Muscle layer of colon (tissue), 2 donors: ENCODE measurements at regions not wholly inside any gene's neighbourhood (a gene's known extent, or its start where the extent isn't known, plus 50 kb on each side); places are given as distances from the start of the nearest gene placed in this dataset.

Source experiments
- H3K27ac ChIP-seq: one replicate; pipeline ENCODE4 v1.7.0; 2013; ENCODE audit warnings: low read depth, mild to moderate bottlenecking, low read length, moderate library complexity
- H3K27me3 ChIP-seq, 2 donors: one replicate each; pipeline ENCODE4 v1.7.0; 2013; ENCODE audit warnings: low read length in 2 of 2, mild to moderate bottlenecking in 2 of 2; ENCODE audit not compliant: insufficient read depth in 2 of 2, control insufficient read depth in 1 of 2
- H3K36me3 ChIP-seq: one replicate; pipeline ENCODE4 v1.7.0; 2013; ENCODE audit warnings: mild to moderate bottlenecking, low read length; ENCODE audit not compliant: insufficient read depth
- H3K4me1 ChIP-seq: one replicate; pipeline ENCODE4 v1.7.0; 2013; ENCODE audit warnings: mild to moderate bottlenecking, low read length; ENCODE audit not compliant: insufficient read depth
- H3K4me3 ChIP-seq, 2 donors: one replicate each; pipeline ENCODE4 v1.7.0; 2013; ENCODE audit warnings: low read length in 2 of 2, low read depth in 1 of 2, mild to moderate bottlenecking in 1 of 2, moderate library complexity in 1 of 2
- H3K9ac ChIP-seq: one replicate; pipeline ENCODE4 v1.7.0; 2013; ENCODE audit warnings: low read length
- H3K9me3 ChIP-seq: one replicate; pipeline ENCODE4 v1.7.0; 2013; ENCODE audit warnings: mild to moderate bottlenecking, low read length
- donor health status: abdominal sarcoma.
- donor health status: Adenocarcinoma of cecum.

DNA sequence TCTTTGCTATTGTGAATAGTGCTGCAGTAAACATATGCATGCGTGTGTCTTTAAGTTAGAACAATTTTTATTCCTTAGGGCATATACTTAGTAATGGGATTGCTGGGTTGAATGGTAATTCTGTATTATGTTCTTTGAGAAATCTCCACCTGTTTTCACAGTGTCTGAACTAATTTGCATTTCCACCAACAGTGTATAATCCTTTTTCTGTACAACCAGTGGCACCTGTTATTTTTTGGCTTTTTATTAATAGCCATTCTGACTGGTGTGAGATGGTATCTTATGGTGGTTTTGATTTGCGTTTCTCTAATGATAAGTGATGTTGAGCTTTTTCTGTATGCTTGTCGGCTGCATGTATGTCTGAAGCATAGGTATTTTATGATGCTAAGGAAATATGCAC lies 820.8 kb upstream of the MAP3K7 start:
- no peaks in the 10 kb centered on the region for H3K27me3 ChIP-seq
- H3K27ac ChIP-seq = no peak overlapping the region
- H3K9ac ChIP-seq = no peak overlapping the region
- no peak overlapping the region for H3K4me3 ChIP-seq
- no peaks in the 10 kb centered on the region for H3K4me1 ChIP-seq
- H3K9me3 ChIP-seq = no peaks in the 10 kb centered on the region
- H3K36me3 ChIP-seq = no peaks in the 10 kb centered on the region

DNA sequence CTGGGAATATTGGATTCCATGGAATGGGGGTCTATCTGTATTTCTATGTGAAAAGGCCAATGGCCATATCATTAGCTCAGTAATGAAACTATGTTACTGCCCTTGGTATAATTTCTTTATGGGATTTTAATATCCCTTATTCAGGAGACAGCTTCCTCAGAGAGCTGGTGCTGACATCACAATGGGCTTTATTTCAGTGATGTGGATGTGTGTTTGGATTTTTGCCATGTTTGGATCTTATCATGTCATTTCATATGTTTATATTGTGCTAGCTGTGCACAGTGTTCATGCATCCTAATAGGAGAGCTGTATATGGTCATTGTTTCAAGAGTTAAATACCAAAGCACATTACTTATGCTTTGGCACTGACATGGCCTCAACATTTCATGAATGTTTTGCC lies 806.1 kb upstream of the MAP3K7 start:
- Histone ChIP-seq H3K9ac (no peak overlapping the region), H3K27me3 (no peaks in the 10 kb centered on the region), H3K4me1 (no peaks in the 10 kb centered on the region), H3K9me3 (no peaks in the 10 kb centered on the region), H3K36me3 (no peaks in the 10 kb centered on the region), H3K27ac (no peak overlapping the region), H3K4me3 (no peak overlapping the region)

DNA sequence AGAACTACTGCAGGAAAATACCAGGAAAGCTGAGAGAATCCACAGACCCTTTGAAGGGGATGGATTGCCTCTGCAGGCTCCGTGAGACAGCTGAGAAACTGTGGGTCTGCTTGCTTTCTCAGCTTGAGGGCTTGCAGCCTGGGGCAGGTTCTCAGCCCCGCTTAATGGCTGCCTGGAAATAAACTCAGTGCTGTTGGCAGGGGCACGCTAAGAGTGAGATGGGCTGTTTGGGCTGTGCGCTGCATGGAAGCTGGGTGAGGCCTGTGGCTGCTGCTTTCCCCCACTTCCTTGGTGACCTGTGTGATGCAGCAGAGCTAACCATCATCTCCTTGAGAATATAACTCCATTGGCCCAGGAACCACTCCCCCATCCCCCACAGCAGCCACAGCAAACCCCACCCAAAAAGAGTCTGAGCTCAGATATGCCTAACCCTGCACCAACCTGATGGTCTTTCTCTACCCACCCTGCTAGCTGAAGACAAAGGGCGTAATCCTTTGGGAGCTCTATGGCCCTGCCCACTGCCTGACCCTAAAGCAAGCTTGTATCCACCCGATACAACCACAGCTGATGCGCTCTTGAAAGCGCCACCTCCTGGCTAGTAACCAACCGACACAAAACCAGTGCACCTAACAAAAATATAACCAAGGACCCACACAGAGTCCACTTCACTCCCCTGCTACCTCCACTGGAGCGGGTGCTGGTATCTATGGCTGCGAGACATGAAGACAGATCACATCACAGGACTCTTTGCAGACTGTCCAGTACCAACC lies 800.6 kb upstream of the MAP3K7 start:
- no peaks in the 10 kb centered on the region for H3K9me3 ChIP-seq
- no peak overlapping the region for H3K4me3 ChIP-seq
- no peaks in the 10 kb centered on the region for H3K36me3 ChIP-seq
- no peaks in the 10 kb centered on the region for H3K27me3 ChIP-seq
- no peak overlapping the region for H3K27ac ChIP-seq
- no peaks in the 10 kb centered on the region for H3K4me1 ChIP-seq
- no peak overlapping the region for H3K9ac ChIP-seq

- Histone ChIP-seq H3K27ac (no peak overlapping the region), H3K27me3 (no peaks in the 10 kb centered on the region), H3K36me3 (no peaks in the 10 kb centered on the region), H3K9me3 (no peaks in the 10 kb centered on the region), H3K9ac (no peak overlapping the region), H3K4me3 (no peak overlapping the region), H3K4me1 (no peaks in the 10 kb centered on the region)
These were observed 799.3 kb upstream of the MAP3K7 start for GRCh38 chr6:91386204-91386603.

DNA sequence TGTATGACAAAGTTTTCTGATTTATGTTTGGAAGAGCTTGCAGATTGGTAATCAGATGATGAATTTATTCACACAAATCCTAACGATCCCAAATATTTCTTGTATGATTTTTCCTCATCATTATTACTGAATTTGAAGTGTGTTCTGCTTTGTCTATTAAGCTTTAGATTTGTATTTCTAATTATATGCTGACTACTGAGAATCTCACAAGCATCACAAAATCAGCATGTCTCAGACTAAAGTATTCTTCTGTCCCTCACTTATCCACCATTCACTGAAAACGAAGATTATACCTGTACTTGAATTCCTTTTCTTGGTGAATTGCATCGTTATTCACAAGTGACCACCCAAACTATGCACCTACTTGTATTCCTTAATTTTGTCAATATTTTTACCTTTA lies 796.3 kb upstream of the MAP3K7 start:
- Histone ChIP-seq H3K9ac (no peak overlapping the region), H3K4me3 (no peak overlapping the region), H3K4me1 (no peaks in the 10 kb centered on the region), H3K27ac (no peak overlapping the region), H3K9me3 (no peaks in the 10 kb centered on the region), H3K36me3 (no peaks in the 10 kb centered on the region), H3K27me3 (no peaks in the 10 kb centered on the region)

GRCh38 chr6:91376686-91377085 lies 789.8 kb upstream of the MAP3K7 start:
- H3K27ac ChIP-seq = no peak overlapping the region
- H3K36me3 ChIP-seq = no peaks in the 10 kb centered on the region

GRCh38 chr6:91366781-91367180 lies 779.9 kb upstream of the MAP3K7 start:
- Histone ChIP-seq H3K27me3 (no peaks in the 10 kb centered on the region), H3K4me1 (no peaks in the 10 kb centered on the region), H3K27ac (no peak overlapping the region), H3K4me3 (no peak overlapping the region), H3K9me3 (no peaks in the 10 kb centered on the region), H3K36me3 (no peaks in the 10 kb centered on the region), H3K9ac (no peak overlapping the region)

More at GRCh38 chr6:91376686-91377085, 789.8 kb upstream of the MAP3K7 start:
- Histone ChIP-seq H3K9ac (no peak overlapping the region), H3K27me3 (no peaks in the 10 kb centered on the region), H3K4me3 (no peak overlapping the region), H3K4me1 (no peaks in the 10 kb centered on the region), H3K9me3 (no peaks in the 10 kb centered on the region)

- no peak overlapping the region for H3K27ac ChIP-seq
- no peaks in the 10 kb centered on the region for H3K4me1 ChIP-seq
- no peak overlapping the region for H3K9ac ChIP-seq
- H3K36me3 ChIP-seq = no peaks in the 10 kb centered on the region
- no peaks in the 10 kb centered on the region for H3K9me3 ChIP-seq
- H3K27me3 ChIP-seq = no peaks in the 10 kb centered on the region
- no peak overlapping the region for H3K4me3 ChIP-seq
These were observed 772.1 kb upstream of the MAP3K7 start for GRCh38 chr6:91358986-91359385.

DNA sequence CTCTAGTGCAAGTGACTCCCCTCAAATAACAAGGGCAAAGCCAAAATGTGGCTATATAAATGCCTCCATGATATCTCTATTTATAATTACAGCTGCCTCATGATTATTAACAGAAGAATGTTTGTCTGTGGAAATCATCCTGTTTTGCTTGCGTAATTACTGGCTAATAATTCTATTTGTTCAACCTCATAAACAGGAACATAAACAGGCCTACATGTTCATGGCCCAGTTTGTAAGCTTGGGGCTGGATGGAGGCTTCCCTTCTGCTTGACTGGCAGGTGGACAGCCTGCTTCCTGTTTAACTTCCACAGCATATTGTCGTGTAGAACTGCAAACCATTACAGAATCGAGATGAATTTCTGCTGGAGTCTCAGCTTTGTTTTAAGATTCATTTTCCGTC lies 766.0 kb upstream of the MAP3K7 start:
- peaks cover 7% of the 10 kb centered on the region for H3K4me1 ChIP-seq
- no peak overlapping the region for H3K27ac ChIP-seq

DNA sequence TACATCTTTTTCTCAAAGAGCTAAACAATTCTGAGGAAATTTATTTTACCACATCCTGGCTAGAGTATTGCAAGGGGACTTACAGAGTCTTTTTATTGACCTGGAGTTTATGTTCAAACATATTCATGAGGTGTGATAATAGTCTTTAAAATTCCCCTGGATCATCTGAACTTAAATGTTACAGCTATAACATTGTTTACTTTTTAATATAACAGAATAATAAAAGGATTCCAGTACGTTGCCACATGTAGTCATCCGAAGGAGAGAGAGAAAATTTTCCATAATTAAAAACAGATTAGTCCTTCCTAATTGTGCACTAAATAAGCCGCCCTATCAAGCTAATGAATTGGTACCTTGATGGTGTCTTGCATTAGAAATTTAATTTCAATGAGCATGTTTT lies 765.4 kb upstream of the MAP3K7 start:
- no peak overlapping the region for H3K9ac ChIP-seq
- no peak overlapping the region for H3K4me3 ChIP-seq
- H3K27me3 ChIP-seq = no peaks in the 10 kb centered on the region
- H3K36me3 ChIP-seq = no peaks in the 10 kb centered on the region
- H3K27ac ChIP-seq = no peak overlapping the region
- no peaks in the 10 kb centered on the region for H3K9me3 ChIP-seq
- H3K4me1 ChIP-seq = peaks cover 9% of the 10 kb centered on the region

More for the DNA sequence above, 766.0 kb upstream of the MAP3K7 start:
- H3K9me3 ChIP-seq = no peaks in the 10 kb centered on the region
- no peak overlapping the region for H3K9ac ChIP-seq
- no peaks in the 10 kb centered on the region for H3K36me3 ChIP-seq
- H3K27me3 ChIP-seq = no peaks in the 10 kb centered on the region
- no peak overlapping the region for H3K4me3 ChIP-seq

DNA sequence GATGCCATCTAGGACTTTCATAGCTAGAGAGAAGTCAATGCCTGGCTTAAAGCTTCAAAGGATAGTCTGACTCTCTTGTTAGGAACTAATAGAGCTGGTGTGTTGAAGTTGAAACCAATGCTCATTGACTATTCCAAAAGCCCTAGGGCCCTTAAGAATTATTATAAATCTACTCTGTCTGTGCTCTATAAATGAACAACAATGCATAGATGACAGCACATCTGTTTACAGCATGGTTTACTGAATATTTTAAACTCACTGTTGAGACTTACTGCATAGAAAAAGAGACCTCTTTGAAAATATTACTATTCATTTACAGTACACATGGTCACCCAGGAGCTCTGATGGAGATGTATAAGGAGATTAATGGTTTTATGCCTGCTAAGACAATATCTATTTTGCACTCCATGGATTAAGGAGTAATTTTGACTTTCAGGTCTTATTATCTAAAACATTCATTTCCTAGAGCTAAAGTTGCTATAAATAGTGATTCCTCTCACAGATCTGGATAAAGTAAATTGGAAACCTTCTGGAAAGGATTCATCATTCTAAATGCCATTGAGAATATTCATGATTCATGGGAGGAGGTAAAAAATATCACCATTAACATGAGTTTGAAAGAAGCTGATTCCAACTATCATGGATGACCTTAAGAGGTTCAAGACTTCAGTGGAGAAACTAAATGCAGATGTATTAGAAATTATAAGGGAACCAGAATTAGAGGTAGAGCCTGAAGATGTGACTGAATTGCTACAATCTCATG lies 763.5 kb upstream of the MAP3K7 start:
- Histone ChIP-seq H3K27ac (no peak overlapping the region), H3K9ac (no peak overlapping the region), H3K4me3 (no peak overlapping the region), H3K9me3 (no peaks in the 10 kb centered on the region), H3K4me1 (peaks cover 10% of the 10 kb centered on the region), H3K36me3 (no peaks in the 10 kb centered on the region), H3K27me3 (no peaks in the 10 kb centered on the region)

- Histone ChIP-seq H3K27ac (no peak overlapping the region), H3K36me3 (no peaks in the 10 kb centered on the region), H3K9ac (no peak overlapping the region), H3K27me3 (no peaks in the 10 kb centered on the region), H3K9me3 (no peaks in the 10 kb centered on the region), H3K4me3 (no peak overlapping the region), H3K4me1 (no peaks in the 10 kb centered on the region)
These were observed 754.6 kb upstream of the MAP3K7 start for GRCh38 chr6:91341473-91341872.
